Liver (tissue), 7 donors: ENCODE measurements at regions not wholly inside any gene's neighbourhood (a gene's known extent, or its start where the extent isn't known, plus 50 kb on each side); places are given as distances from the start of the nearest gene placed in this dataset.

Experiments used
- DNase-seq: peaks from one replicate; pipeline ENCODE4 v3.0.0-alpha.2; 2017; ENCODE audit warnings: low spot score
- H3K27ac ChIP-seq, 2 donors: one replicate each; pipeline ENCODE4 v1.7.0; 2013; ENCODE audit warnings: inconsistent platforms in 2 of 2, low read length in 2 of 2, control low read depth in 1 of 2, low read depth in 1 of 2, mild to moderate bottlenecking in 1 of 2
- H3K27me3 ChIP-seq, 4 donors: one replicate each; pipeline versions ENCODE4 v1.6.1 to v1.7.0; 2013; ENCODE audit warnings: low read length in 3 of 4, inconsistent platforms in 1 of 4, mild to moderate bottlenecking in 1 of 4, moderate library complexity in 1 of 4; ENCODE audit not compliant: control insufficient read depth in 4 of 4, insufficient read depth in 4 of 4
- H3K36me3 ChIP-seq, 4 donors: one replicate each; pipeline versions ENCODE4 v1.6.1 to v1.7.0; 2013; ENCODE audit warnings: low read length in 3 of 4, mild to moderate bottlenecking in 3 of 4, low read depth in 1 of 4, moderate library complexity in 1 of 4; ENCODE audit not compliant: control insufficient read depth in 4 of 4, insufficient read depth in 3 of 4
- H3K4me1 ChIP-seq, 4 donors: one replicate each; pipeline versions ENCODE4 v1.6.1 to v1.7.0; 2013; ENCODE audit warnings: low read length in 3 of 4, mild to moderate bottlenecking in 3 of 4, moderate library complexity in 1 of 4; ENCODE audit not compliant: control insufficient read depth in 4 of 4, insufficient read depth in 4 of 4
- H3K4me3 ChIP-seq, 3 donors: one replicate each; pipeline versions ENCODE4 v1.6.1 to v1.7.0; 2013; ENCODE audit warnings: low read length in 3 of 3, control low read depth in 1 of 3, low read depth in 1 of 3, mild to moderate bottlenecking in 1 of 3
- H3K9ac ChIP-seq, 2 donors: one replicate each; pipeline ENCODE4 v1.7.0; 2013; ENCODE audit warnings: low read length in 2 of 2, mild to moderate bottlenecking in 2 of 2, moderate library complexity in 2 of 2, control low read depth in 1 of 2, low read depth in 1 of 2
- H3K9me3 ChIP-seq, 4 donors: one replicate each; pipeline versions ENCODE4 v1.6.1 to v1.7.0; 2013; ENCODE audit warnings: low read length in 3 of 4; ENCODE audit not compliant: control insufficient read depth in 4 of 4
- ATF3 ChIP-seq: IDR thresholded peaks from 2 replicates; pipeline ENCODE4 v1.6.1; 2016; ENCODE audit warnings: antibody characterized with exemption
- FOXA2 ChIP-seq: IDR thresholded peaks from 2 replicates; pipeline ENCODE4 v1.6.1; 2016; ENCODE audit warnings: antibody characterized with exemption
- GABPA ChIP-seq, 2 donors: IDR thresholded peaks in 1 of 2; conservative IDR thresholded peaks in 1 of 2; 2 replicates each; pipeline ENCODE4 v1.6.1; 2016; ENCODE audit warnings: antibody characterized with exemption in 2 of 2, mild to moderate bottlenecking in 1 of 2, moderate library complexity in 1 of 2
- HNF4A ChIP-seq, 2 donors: conservative IDR thresholded peaks; 2 replicates each; pipeline ENCODE4 v1.6.1; 2016; ENCODE audit warnings: antibody characterized with exemption in 2 of 2, mild to moderate bottlenecking in 2 of 2
- JUND ChIP-seq, 2 donors: IDR thresholded peaks; 2 replicates each; pipeline ENCODE4 v1.6.1; 2016; ENCODE audit warnings: antibody characterized with exemption in 2 of 2
- MAX ChIP-seq: IDR thresholded peaks from 2 replicates; pipeline ENCODE4 v1.6.1; 2016; ENCODE audit warnings: antibody characterized with exemption
- RXRA ChIP-seq, 2 donors: IDR thresholded peaks; 2 replicates each; pipeline ENCODE4 v1.6.1; 2017 to 2018; ENCODE audit warnings: antibody characterized with exemption in 2 of 2, mild to moderate bottlenecking in 1 of 2
- SP1 ChIP-seq: IDR thresholded peaks from 2 replicates; pipeline ENCODE4 v1.6.1; 2018; ENCODE audit warnings: antibody characterized with exemption, mild to moderate bottlenecking
- ZBTB33 ChIP-seq: IDR thresholded peaks from 2 replicates; pipeline ENCODE4 v1.6.1; 2016; ENCODE audit warnings: antibody characterized with exemption
- WGBS: extraction: QIAGEN DNeasy Blood & Tissue Kit; methylation state at CpG from one replicate; pipeline ENCODE4 v1.1.7; 2013; 5-methylcytosine and 5-hydroxymethylcytosine counted together
- donor health status: healthy.
- donor health status: healthy.
- donor health status: healthy.
- donor health status: healthy.

- Histone ChIP-seq H3K9me3 (peaks cover 0 to 3% (median 0%) of the 10 kb centered on the region in 4 donors), H3K27me3 (no peaks in the 10 kb centered on the region), H3K27ac (no peak overlapping the region), H3K36me3 (no peaks in the 10 kb centered on the region), H3K9ac (no peak overlapping the region), H3K4me3 (no peak overlapping the region), H3K4me1 (no peaks in the 10 kb centered on the region)
- DNase-seq: no peak
- 90% methylated on average over 16 of the region's 16 CpGs for WGBS
- TF ChIP-seq JUND (IDR thresholded peaks at IDR 0.05): no peak
Measured at GRCh38 chr20:57947421-57948179, 237.8 kb upstream of the PMEPA1 start.

- Histone ChIP-seq H3K4me3 (no peak overlapping the region), H3K27me3 (no peaks in the 10 kb centered on the region), H3K9ac (no peak overlapping the region), H3K36me3 (no peaks in the 10 kb centered on the region), H3K9me3 (peaks cover 0 to 3% (median 0%) of the 10 kb centered on the region in 4 donors), H3K4me1 (peaks cover 0 to 5% (median 0%) of the 10 kb centered on the region in 4 donors), H3K27ac (no peak overlapping the region)
- 89% methylated on average over 8 of the region's 8 CpGs for WGBS
- TF ChIP-seq RXRA (IDR thresholded peaks at IDR 0.05): peak in 1 of 2 donors; percentile 25
- peak; percentile 43 to 80 for TF ChIP-seq HNF4A (conservative IDR thresholded peaks at IDR 0.05)
- no peak for TF ChIP-seq ZBTB33
- no peak for DNase-seq
Measured at GRCh38 chr20:57946559-57947315, 236.9 kb upstream of the PMEPA1 start.

GRCh38 chr20:57944988-57945387 lies 235.2 kb upstream of the PMEPA1 start:
- peaks cover 0 to 3% (median 0%) of the 10 kb centered on the region in 4 donors for H3K9me3 ChIP-seq
- WGBS: 90% methylated on average over 6 of the region's 6 CpGs
- no peak overlapping the region for H3K27ac ChIP-seq
- H3K36me3 ChIP-seq: no peaks in the 10 kb centered on the region
- no peaks in the 10 kb centered on the region for H3K27me3 ChIP-seq
- H3K9ac ChIP-seq: no peak overlapping the region
- peaks cover 0 to 15% (median 2%) of the 10 kb centered on the region in 4 donors for H3K4me1 ChIP-seq
- TF ChIP-seq MAX: no peak
- TF ChIP-seq GABPA (IDR thresholded peaks at IDR 0.05 in 1 of 2, conservative IDR thresholded peaks at IDR 0.05 in 1 of 2): no peak
- no peak for TF ChIP-seq SP1
- no peak for TF ChIP-seq FOXA2
- no peak for TF ChIP-seq ATF3
- no peak for TF ChIP-seq HNF4A (conservative IDR thresholded peaks at IDR 0.05)
- TF ChIP-seq JUND (IDR thresholded peaks at IDR 0.05): no peak
- no peak overlapping the region for H3K4me3 ChIP-seq
- no peak for DNase-seq
